H1 (cell line): ENCODE measurements at regions not wholly inside any gene's neighbourhood (a gene's known extent, or its start where the extent isn't known, plus 50 kb on each side); places are given as distances from the start of the nearest gene placed in this dataset.

Source experiments
- CTCF ChIA-PET: fragments of 300-600 bp; sonication (Branson Sonifier 250); formaldehyde crosslinking; loops from one replicate; lab custom pipeline; 2021; ENCODE audit not compliant: partially characterized antibody; lab: Charles Lee
- POLR2A ChIA-PET: fragments of 300-600 bp; sonication (Branson Sonifier 250); formaldehyde crosslinking; loops from one replicate; lab custom pipeline; 2021; ENCODE audit warnings: inconsistent platforms; ENCODE audit not compliant: partially characterized antibody; lab: Charles Lee
- DNase-seq, 2 experiments: peaks; one replicate each; pipeline versions ENCODE4 v3.0.0 to v3.0.0-alpha.2; 2010 to 2022; ENCODE audit warnings: low spot score in 2 of 2, low read depth in 1 of 2, mixed read lengths in 1 of 2
- FAIRE-seq: peaks from 2 replicates; lab custom pipeline; 2011; peaks lifted over from hg19 to GRCh38; lab: Jason Lieb, UNC
- H2AFZ ChIP-seq: 2 replicates; pipeline ENCODE4 v1.8.1; 2012; ENCODE audit warnings: low read length, inconsistent platforms
- H2AK5ac ChIP-seq: 2 replicates; pipeline ENCODE4 v1.6.1; 2013; ENCODE audit warnings: low read depth, low read length
- H2BK120ac ChIP-seq: replicated peaks from 2 replicates; pipeline ENCODE3; 2013; ENCODE audit warnings: low read depth, low read length, inconsistent platforms
- H2BK12ac ChIP-seq: 2 replicates; pipeline ENCODE4 v1.6.1; 2013; ENCODE audit warnings: low read depth, low read length
- H2BK15ac ChIP-seq: 2 replicates; pipeline ENCODE4 v1.6.1; 2013; ENCODE audit warnings: low read length
- H2BK20ac ChIP-seq: 2 replicates; pipeline ENCODE4 v1.6.1; 2013; ENCODE audit warnings: low read length
- H2BK5ac ChIP-seq: 2 replicates; pipeline ENCODE4 v1.6.1; 2013; ENCODE audit warnings: low read depth, low read length
- H3K14ac ChIP-seq: 2 replicates; pipeline ENCODE4 v1.6.1; 2013; ENCODE audit warnings: inconsistent platforms; ENCODE audit not compliant: insufficient read length
- H3K18ac ChIP-seq: 2 replicates; pipeline ENCODE4 v1.6.1; 2013; ENCODE audit warnings: low read length; ENCODE audit errors: extremely low read depth
- H3K23ac ChIP-seq: 2 replicates; pipeline ENCODE4 v1.6.1; 2013; ENCODE audit warnings: inconsistent platforms; ENCODE audit not compliant: insufficient read length
- H3K23me2 ChIP-seq: 2 replicates; pipeline ENCODE4 v1.6.1; 2013; ENCODE audit warnings: low read depth, low read length
- H3K27ac ChIP-seq: 2 replicates; pipeline ENCODE4 v1.6.1; 2011; ENCODE audit warnings: low read depth, low read length, inconsistent platforms
- H3K27me3 ChIP-seq, 4 experiments: replicated peaks in 1 of 4; 1 replicate in 1 of 4; 2 replicates in 3 of 4; pipeline versions ENCODE4 v1.6.1 to v1.8.1; 2011 to 2013; ENCODE audit warnings: low read length in 3 of 4, mild to moderate bottlenecking in 3 of 4, inconsistent platforms in 2 of 4, mixed read lengths in 2 of 4, moderate library complexity in 1 of 4; ENCODE audit not compliant: control insufficient read depth in 3 of 4, insufficient read depth in 3 of 4; ENCODE audit errors: extremely low read depth in 1 of 4
- H3K36me3 ChIP-seq, 4 experiments: 2 replicates each; pipeline versions ENCODE4 v1.6.1 to v1.8.1; 2011 to 2013; ENCODE audit warnings: mild to moderate bottlenecking in 4 of 4, low read length in 3 of 4, moderate library complexity in 2 of 4, control low read depth in 1 of 4, inconsistent platforms in 1 of 4; ENCODE audit not compliant: insufficient read depth in 4 of 4, control insufficient read depth in 2 of 4
- H3K4ac ChIP-seq: replicated peaks from 2 replicates; pipeline ENCODE3; 2013; ENCODE audit warnings: low read length, low read depth, mixed read lengths, inconsistent platforms; ENCODE audit not compliant: insufficient read length
- H3K4me1 ChIP-seq, 4 experiments: replicated peaks in 1 of 4; 1 replicate in 1 of 4; 2 replicates in 3 of 4; pipeline versions ENCODE4 v1.6.1 to v1.8.1; 2011 to 2013; ENCODE audit warnings: low read length in 3 of 4, inconsistent platforms in 2 of 4, mixed read lengths in 1 of 4; ENCODE audit not compliant: insufficient read depth in 4 of 4, control insufficient read depth in 3 of 4
- H3K4me2 ChIP-seq, 2 experiments: 2 replicates each; pipeline versions ENCODE4 v1.6.1 to v1.8.1; 2011 to 2013; ENCODE audit warnings: low read depth in 2 of 2, low read length in 2 of 2, control low read depth in 1 of 2, inconsistent platforms in 1 of 2, mild to moderate bottlenecking in 1 of 2; ENCODE audit not compliant: insufficient read depth in 1 of 2
- H3K4me3 ChIP-seq, 4 experiments: fragments of 200-600, 300-600 bp in 1 of 4; sonication (generic), shearing (Covaris generic), sonication (Bioruptor Twin) in 1 of 4; 2 replicates each; pipeline versions ENCODE4 v1.5.1 to v1.8.1; 2011 to 2016; ENCODE audit warnings: low read length in 4 of 4, low read depth in 3 of 4, control low read depth in 2 of 4, inconsistent platforms in 2 of 4, mild to moderate bottlenecking in 2 of 4, mixed read lengths in 1 of 4, moderate library complexity in 1 of 4; ENCODE audit not compliant: insufficient read depth in 2 of 4; ENCODE audit errors: extremely low read depth in 1 of 4
- H3K56ac ChIP-seq: replicated peaks from 2 replicates; pipeline ENCODE3; 2013; ENCODE audit warnings: low read depth, mild to moderate bottlenecking, mixed read lengths, low read length, inconsistent platforms; ENCODE audit not compliant: insufficient read length
- H3K79me1 ChIP-seq: 2 replicates; pipeline ENCODE4 v1.6.1; 2013; ENCODE audit warnings: low read depth, low read length, control low read depth
- H3K79me2 ChIP-seq, 2 experiments: 2 replicates each; pipeline versions ENCODE4 v1.6.1 to v1.8.1; 2012 to 2013; ENCODE audit warnings: low read length in 2 of 2, mild to moderate bottlenecking in 2 of 2, inconsistent platforms in 1 of 2; ENCODE audit not compliant: insufficient read depth in 2 of 2, control insufficient read depth in 1 of 2
- H3K9ac ChIP-seq, 4 experiments: replicated peaks in 1 of 4; 1 replicate in 1 of 4; 2 replicates in 3 of 4; pipeline versions ENCODE4 v1.6.1 to v1.8.1; 2011 to 2013; ENCODE audit warnings: low read depth in 3 of 4, low read length in 3 of 4, control low read depth in 2 of 4, mild to moderate bottlenecking in 2 of 4, moderate library complexity in 2 of 4, inconsistent platforms in 1 of 4; ENCODE audit errors: extremely low read depth in 1 of 4
- H3K9me3 ChIP-seq, 2 experiments: 2 replicates each; pipeline versions ENCODE4 v1.6.1 to v1.8.1; 2012 to 2013; ENCODE audit warnings: mild to moderate bottlenecking in 2 of 2, moderate library complexity in 2 of 2, control low read depth in 1 of 2, inconsistent platforms in 1 of 2, low read depth in 1 of 2, low read length in 1 of 2, mixed read lengths in 1 of 2; ENCODE audit not compliant: insufficient read depth in 2 of 2
- H4K20me1 ChIP-seq, 2 experiments: replicated peaks in 1 of 2; 2 replicates each; pipeline versions ENCODE3 to v1.8.1; 2011 to 2013; ENCODE audit warnings: inconsistent platforms in 2 of 2, low read length in 2 of 2, mild to moderate bottlenecking in 1 of 2; ENCODE audit not compliant: insufficient read depth in 2 of 2, control insufficient read depth in 1 of 2
- H4K5ac ChIP-seq: 2 replicates; pipeline ENCODE4 v1.6.1; 2013; ENCODE audit warnings: low read length, low read depth, mixed read lengths, inconsistent platforms; ENCODE audit not compliant: insufficient read length
- H4K8ac ChIP-seq: 2 replicates; pipeline ENCODE4 v1.8.0; 2013; ENCODE audit warnings: mild to moderate bottlenecking, moderate library complexity, low read length, inconsistent platforms; ENCODE audit not compliant: insufficient read depth; ENCODE audit errors: extremely low read depth
- H4K91ac ChIP-seq: replicated peaks from 2 replicates; pipeline ENCODE3; 2013; ENCODE audit warnings: low read length, mixed read lengths, inconsistent platforms; ENCODE audit not compliant: insufficient read length
- ATF3 ChIP-seq: IDR thresholded peaks from 2 replicates; pipeline ENCODE4 v1.6.1; 2011; ENCODE audit warnings: low read depth, mild to moderate bottlenecking, low read length; ENCODE audit not compliant: insufficient read depth
- BRCA1 ChIP-seq: IDR thresholded peaks from 2 replicates; pipeline ENCODE4 v1.6.1; 2012; ENCODE audit warnings: low read depth, low read length, improper control_type of control experiment
- CBX8 ChIP-seq: fragments of 300-800, 300-1000 bp; sonication (generic); IDR thresholded peaks from 2 replicates; pipeline ENCODE4 v1.7.1; 2016; ENCODE audit warnings: low read depth, low read length, borderline replicate concordance
- CHD2 ChIP-seq: IDR thresholded peaks from 2 replicates; pipeline ENCODE4 v1.6.1; 2012; ENCODE audit warnings: low read length, improper control_type of control experiment
- FOSL1 ChIP-seq: IDR thresholded peaks from 2 replicates; pipeline ENCODE4 v1.6.1; 2011; ENCODE audit warnings: mild to moderate bottlenecking, low read depth, low read length, moderate library complexity; ENCODE audit not compliant: insufficient read depth
- KDM4A ChIP-seq: IDR thresholded peaks from one replicate; pipeline ENCODE4 v1.7.1; 2012; ENCODE audit warnings: low read depth, mild to moderate bottlenecking, moderate library complexity, low read length, inconsistent platforms; ENCODE audit not compliant: severe bottlenecking
- KDM5A ChIP-seq: fragments of 200-600 bp; IDR thresholded peaks from 2 replicates; pipeline ENCODE4 v1.7.1; 2012; ENCODE audit warnings: mild to moderate bottlenecking, low read length, inconsistent platforms, mixed read lengths
- NRF1 ChIP-seq: IDR thresholded peaks from 2 replicates; pipeline ENCODE4 v1.6.1; 2011; ENCODE audit warnings: mild to moderate bottlenecking, low read depth, low read length, improper control_type of control experiment
- RNF2 ChIP-seq: fragments of 200-900, 300-1000 bp; sonication (generic); IDR thresholded peaks from 2 replicates; pipeline ENCODE4 v1.7.1; 2016; ENCODE audit warnings: borderline replicate concordance, low read depth, mild to moderate bottlenecking, antibody characterized with exemption, low read length; ENCODE audit not compliant: poor library complexity, severe bottlenecking; ENCODE audit errors: missing control alignments
- SIRT6 ChIP-seq: IDR thresholded peaks from one replicate; pipeline ENCODE4 v1.7.1; 2012; ENCODE audit warnings: low read length, inconsistent platforms
- SP4 ChIP-seq: IDR thresholded peaks from 2 replicates; pipeline ENCODE4 v1.6.1; 2012; ENCODE audit warnings: low read length, inconsistent platforms
- ZNF274 ChIP-seq: IDR thresholded peaks from 2 replicates; pipeline ENCODE4 v1.7.0; 2012; ENCODE audit warnings: low read length, borderline replicate concordance; ENCODE audit errors: extremely low read depth
- WGBS, 2 experiments: shearing (Covaris generic) in 1 of 2; methylation state at CpG; one replicate each; pipeline versions ENCODE4 v1.1.6 to v1.1.7; 2013 to 2015; ENCODE audit warnings: low lambda C conversion rate in 2 of 2, mixed read lengths in 2 of 2, inconsistent platforms in 1 of 2, low coverage in 1 of 2, missing lambda C conversion rate in 1 of 2; ENCODE audit not compliant: insufficient replicate concordance in 2 of 2, insufficient coverage in 1 of 2, insufficient read length in 1 of 2; ENCODE audit errors: extremely low coverage in 1 of 2, missing lambda C conversion rate in 1 of 2; 5-methylcytosine and 5-hydroxymethylcytosine counted together

- Histone ChIP-seq H3K79me2 (no peaks in the 10 kb centered on the region), H3K23me2 (no peaks in the 10 kb centered on the region), H2AK5ac (no peak overlapping the region), H3K4ac (no peak overlapping the region), H3K9me3 (no peaks in the 10 kb centered on the region), H4K8ac (no peak overlapping the region), H3K18ac (no peak overlapping the region), H3K14ac (no peak overlapping the region), H3K4me1 (no peaks in the 10 kb centered on the region), H4K91ac (no peak overlapping the region), H4K5ac (no peak overlapping the region), H3K79me1 (no peaks in the 10 kb centered on the region), H2BK12ac (no peak overlapping the region), H3K56ac (no peak overlapping the region), H3K27ac (no peak overlapping the region), H2BK120ac (no peak overlapping the region), H4K20me1 (no peaks in the 10 kb centered on the region), H3K4me3 (no peak overlapping the region), H2BK20ac (no peak overlapping the region), H3K9ac (no peak overlapping the region), H2AFZ (no peak overlapping the region), H2BK15ac (no peak overlapping the region), H3K4me2 (no peak overlapping the region), H3K36me3 (no peaks in the 10 kb centered on the region), H2BK5ac (no peak overlapping the region), H3K27me3 (no peaks in the 10 kb centered on the region), H3K23ac (no peak overlapping the region)
- 95% methylated on average over 3 of the region's 3 CpGs; no CpG with 5 or more reads in 1 of the 2 experiments for WGBS, 2 experiments
- ChIA-PET CTCF (no interaction called here), POLR2A (no interaction called here)
- no peak for DNase-seq
- no peak for TF ChIP-seq ZNF274
- TF ChIP-seq CHD2 = no peak
- TF ChIP-seq KDM4A = no peak
- TF ChIP-seq ATF3 = no peak
- no peak for TF ChIP-seq BRCA1
- no peak for TF ChIP-seq CBX8
- no peak for TF ChIP-seq SP4
- no peak for TF ChIP-seq SIRT6
- no peak for TF ChIP-seq NRF1
- TF ChIP-seq RNF2 = no peak
- TF ChIP-seq FOSL1 = no peak
- TF ChIP-seq KDM5A = no peak
- no peak for FAIRE-seq
Measured at GRCh38 chr14:42459171-42459685, 852.6 kb downstream of the LRFN5 start.
